Cardiac muscle cell (in vitro differentiated cells and primary cell): ENCODE measurements at regions not wholly inside any gene's neighbourhood (a gene's known extent, or its start where the extent isn't known, plus 50 kb on each side); places are given as distances from the start of the nearest gene placed in this dataset.
A peak's percentile ranks its signal among the peaks of the same experiment; 100 is the strongest.

Experiments used
- DNase-seq, 2 donors: peaks; one replicate each; pipeline versions ENCODE4 v3.0.0 to v3.0.0-alpha.2; 2010 to 2017; ENCODE audit warnings: low read depth in 1 of 2, low spot score in 1 of 2
- H3K27ac ChIP-seq: fragments of 200-600 bp; sonication (generic); 2 replicates; pipeline ENCODE4 v1.5.1; 2016
- H3K27me3 ChIP-seq: fragments of 200-600 bp; sonication (generic); 2 replicates; pipeline ENCODE4 v1.6.0; 2016; ENCODE audit warnings: control low read depth
- H3K36me3 ChIP-seq: fragments of 200-600 bp; sonication (generic); 2 replicates; pipeline ENCODE4 v1.5.1; 2016; ENCODE audit warnings: control low read depth
- H3K4me1 ChIP-seq: fragments of 200-600 bp; sonication (generic); 2 replicates; pipeline ENCODE4 v1.8.1; 2017; ENCODE audit warnings: low read depth, mild to moderate bottlenecking, mixed run types
- H3K4me3 ChIP-seq: fragments of 200-600 bp; sonication (generic); 2 replicates; pipeline ENCODE4 v1.5.1; 2016; ENCODE audit warnings: mild to moderate bottlenecking
- H3K9me3 ChIP-seq: fragments of 200-600 bp; sonication (generic); 2 replicates; pipeline ENCODE4 v1.5.1; 2017; ENCODE audit warnings: low read depth, mild to moderate bottlenecking, control low read depth
- TF ChIP-seq, protein P1 (sequence below): IDR thresholded peaks from 2 replicates; pipeline ENCODE4 v1.5.1; 2012; ENCODE audit warnings: low read depth, mild to moderate bottlenecking, low read length

DNA sequence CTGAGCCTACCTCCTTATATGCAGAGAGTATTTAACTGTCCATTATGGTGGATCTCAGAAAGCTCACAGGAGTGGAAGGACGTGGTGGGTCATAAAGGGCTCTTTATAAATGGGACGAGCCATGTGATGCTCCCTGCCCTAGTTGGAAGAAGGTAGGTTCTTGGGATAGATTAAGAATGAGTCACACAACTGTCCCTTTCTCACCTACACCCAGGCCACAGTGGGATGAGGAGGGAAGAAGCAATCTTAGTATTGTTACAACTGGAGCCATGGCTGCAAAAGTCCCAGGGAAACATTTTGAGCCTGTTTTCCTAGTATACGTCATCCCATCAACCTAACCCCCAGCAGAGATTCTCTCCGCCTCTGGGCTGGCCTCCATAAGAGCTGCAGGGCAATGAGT is 229.9 kb downstream of the TTC32 start:
- H3K4me3 ChIP-seq, result no peak overlapping the region
- no peak for DNase-seq
- no peak overlapping the region for H3K27ac ChIP-seq
- TF ChIP-seq, protein P1, sequence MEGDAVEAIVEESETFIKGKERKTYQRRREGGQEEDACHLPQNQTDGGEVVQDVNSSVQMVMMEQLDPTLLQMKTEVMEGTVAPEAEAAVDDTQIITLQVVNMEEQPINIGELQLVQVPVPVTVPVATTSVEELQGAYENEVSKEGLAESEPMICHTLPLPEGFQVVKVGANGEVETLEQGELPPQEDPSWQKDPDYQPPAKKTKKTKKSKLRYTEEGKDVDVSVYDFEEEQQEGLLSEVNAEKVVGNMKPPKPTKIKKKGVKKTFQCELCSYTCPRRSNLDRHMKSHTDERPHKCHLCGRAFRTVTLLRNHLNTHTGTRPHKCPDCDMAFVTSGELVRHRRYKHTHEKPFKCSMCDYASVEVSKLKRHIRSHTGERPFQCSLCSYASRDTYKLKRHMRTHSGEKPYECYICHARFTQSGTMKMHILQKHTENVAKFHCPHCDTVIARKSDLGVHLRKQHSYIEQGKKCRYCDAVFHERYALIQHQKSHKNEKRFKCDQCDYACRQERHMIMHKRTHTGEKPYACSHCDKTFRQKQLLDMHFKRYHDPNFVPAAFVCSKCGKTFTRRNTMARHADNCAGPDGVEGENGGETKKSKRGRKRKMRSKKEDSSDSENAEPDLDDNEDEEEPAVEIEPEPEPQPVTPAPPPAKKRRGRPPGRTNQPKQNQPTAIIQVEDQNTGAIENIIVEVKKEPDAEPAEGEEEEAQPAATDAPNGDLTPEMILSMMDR, result no peak
- H3K9me3 ChIP-seq, result no peaks in the 10 kb centered on the region
- H3K36me3 ChIP-seq, result no peaks in the 10 kb centered on the region
- no peaks in the 10 kb centered on the region for H3K27me3 ChIP-seq
- H3K4me1 ChIP-seq, result no peaks in the 10 kb centered on the region

- H3K4me1 ChIP-seq, result no peaks in the 10 kb centered on the region
- H3K4me3 ChIP-seq, result no peak overlapping the region
- H3K27me3 ChIP-seq, result no peaks in the 10 kb centered on the region
- DNase-seq, result no peak
- no peaks in the 10 kb centered on the region for H3K36me3 ChIP-seq
- H3K9me3 ChIP-seq, result no peaks in the 10 kb centered on the region
- no peak overlapping the region for H3K27ac ChIP-seq
- TF ChIP-seq, protein P1, result no peak
These were observed 230.5 kb downstream of the TTC32 start for GRCh38 chr2:19671311-19671710.

DNA sequence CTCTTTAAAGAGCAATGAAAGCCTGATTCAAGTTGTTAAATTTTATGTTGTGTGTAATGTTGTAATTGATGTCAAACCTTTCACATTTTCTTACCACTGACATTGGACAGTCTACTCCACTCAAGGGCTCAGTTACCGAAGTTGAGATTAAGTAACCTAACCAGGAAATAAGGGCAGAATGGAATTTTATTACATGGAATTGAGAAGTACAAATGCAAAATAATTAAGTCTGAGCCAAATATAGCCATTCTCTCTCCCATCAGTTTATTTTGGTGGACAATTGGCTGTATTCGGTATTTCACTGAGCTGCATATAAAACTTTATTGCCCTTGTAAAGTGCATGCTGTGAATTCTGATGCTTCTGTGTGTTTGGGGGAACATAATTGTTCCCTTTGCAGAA is 231.5 kb downstream of the TTC32 start:
- no peaks in the 10 kb centered on the region for H3K4me1 ChIP-seq
- no peak for DNase-seq
- H3K27ac ChIP-seq, result no peak overlapping the region
- H3K9me3 ChIP-seq, result no peaks in the 10 kb centered on the region
- H3K27me3 ChIP-seq, result no peaks in the 10 kb centered on the region
- TF ChIP-seq, protein P1, result no peak
- no peak overlapping the region for H3K4me3 ChIP-seq
- no peaks in the 10 kb centered on the region for H3K36me3 ChIP-seq

GRCh38 chr2:19669559-19669958 is 232.2 kb downstream of the TTC32 start:
- Histone ChIP-seq H3K4me3 (no peak overlapping the region), H3K27me3 (no peaks in the 10 kb centered on the region), H3K4me1 (no peaks in the 10 kb centered on the region), H3K27ac (no peak overlapping the region), H3K9me3 (no peaks in the 10 kb centered on the region), H3K36me3 (no peaks in the 10 kb centered on the region)
- DNase-seq, result no peak
- TF ChIP-seq, protein P1, result no peak

DNA sequence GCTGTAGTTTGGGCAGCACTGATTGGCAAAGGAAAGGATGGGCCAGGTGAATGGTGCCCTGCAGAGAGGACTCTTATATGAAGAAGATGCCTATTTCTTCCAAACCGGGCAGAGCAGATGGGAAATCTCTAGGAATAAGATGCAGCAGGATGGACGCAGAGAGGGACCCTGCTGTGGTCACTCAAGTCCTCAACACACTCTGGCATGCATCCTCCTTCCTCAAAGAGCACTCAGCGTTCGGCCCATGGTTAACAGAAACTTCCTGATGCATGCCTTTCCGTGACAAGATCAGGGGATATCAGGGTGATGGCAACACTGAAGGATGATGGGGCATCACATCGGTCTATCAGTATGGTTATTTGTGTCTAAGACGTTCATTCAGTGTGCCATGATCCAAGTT is 232.7 kb downstream of the TTC32 start:
- Histone ChIP-seq H3K27me3 (no peaks in the 10 kb centered on the region), H3K27ac (no peak overlapping the region), H3K4me3 (no peak overlapping the region), H3K4me1 (no peaks in the 10 kb centered on the region), H3K9me3 (no peaks in the 10 kb centered on the region), H3K36me3 (no peaks in the 10 kb centered on the region)
- TF ChIP-seq, protein P1, result no peak
- DNase-seq, result no peak

- Histone ChIP-seq H3K27me3 (no peaks in the 10 kb centered on the region), H3K4me1 (no peaks in the 10 kb centered on the region), H3K36me3 (no peaks in the 10 kb centered on the region), H3K9me3 (no peaks in the 10 kb centered on the region), H3K27ac (no peak overlapping the region), H3K4me3 (no peak overlapping the region)
- peak in 1 of 2 donors; percentile 25 for DNase-seq
- TF ChIP-seq, protein P1, result no peak
These were observed 234.2 kb downstream of the TTC32 start for GRCh38 chr2:19667536-19667949.
